OCI-LY7 (cell line): ENCODE measurements at regions not wholly inside any gene's neighbourhood (a gene's known extent, or its start where the extent isn't known, plus 50 kb on each side); places are given as distances from the start of the nearest gene placed in this dataset.

Experiments
- EZH2phosphoT487 ChIP-seq: fragments of 200-600 bp; sonication (generic); IDR thresholded peaks from 2 replicates; pipeline ENCODE4 v1.6.1; 2018; ENCODE audit warnings: low read depth, borderline replicate concordance, mild to moderate bottlenecking, mixed run types, antibody characterized with exemption, low read length, moderate library complexity, mixed read lengths
- TF ChIP-seq, protein P1 (sequence below): fragments of 200-600 bp; sonication (generic); conservative IDR thresholded peaks from 2 replicates; pipeline ENCODE4 v1.5.1; 2014; ENCODE audit warnings: mild to moderate bottlenecking, antibody characterized with exemption, low read length, moderate library complexity, mixed read lengths

DNA sequence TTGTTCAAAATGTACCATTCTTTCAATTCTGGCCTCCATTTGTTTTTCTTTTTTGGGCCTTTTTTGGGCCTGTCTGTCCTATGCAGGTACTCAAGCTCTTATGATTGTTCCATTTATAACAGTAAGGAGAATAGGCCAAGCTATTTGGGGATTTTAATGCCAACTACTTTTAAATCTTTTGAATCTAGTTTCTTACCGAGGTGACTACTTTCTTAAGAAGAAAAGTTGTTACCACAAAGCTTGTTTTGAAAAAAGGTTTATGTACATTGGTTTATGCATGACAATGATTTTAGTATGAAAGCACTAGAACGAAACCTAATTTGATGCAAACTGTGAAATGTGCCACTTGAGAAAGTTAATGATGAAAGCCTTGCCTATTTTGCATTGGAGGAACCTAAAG, 98.3 kb upstream of the MTHFD1L start:
- TF ChIP-seq, protein P1, sequence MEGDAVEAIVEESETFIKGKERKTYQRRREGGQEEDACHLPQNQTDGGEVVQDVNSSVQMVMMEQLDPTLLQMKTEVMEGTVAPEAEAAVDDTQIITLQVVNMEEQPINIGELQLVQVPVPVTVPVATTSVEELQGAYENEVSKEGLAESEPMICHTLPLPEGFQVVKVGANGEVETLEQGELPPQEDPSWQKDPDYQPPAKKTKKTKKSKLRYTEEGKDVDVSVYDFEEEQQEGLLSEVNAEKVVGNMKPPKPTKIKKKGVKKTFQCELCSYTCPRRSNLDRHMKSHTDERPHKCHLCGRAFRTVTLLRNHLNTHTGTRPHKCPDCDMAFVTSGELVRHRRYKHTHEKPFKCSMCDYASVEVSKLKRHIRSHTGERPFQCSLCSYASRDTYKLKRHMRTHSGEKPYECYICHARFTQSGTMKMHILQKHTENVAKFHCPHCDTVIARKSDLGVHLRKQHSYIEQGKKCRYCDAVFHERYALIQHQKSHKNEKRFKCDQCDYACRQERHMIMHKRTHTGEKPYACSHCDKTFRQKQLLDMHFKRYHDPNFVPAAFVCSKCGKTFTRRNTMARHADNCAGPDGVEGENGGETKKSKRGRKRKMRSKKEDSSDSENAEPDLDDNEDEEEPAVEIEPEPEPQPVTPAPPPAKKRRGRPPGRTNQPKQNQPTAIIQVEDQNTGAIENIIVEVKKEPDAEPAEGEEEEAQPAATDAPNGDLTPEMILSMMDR: no peak
- TF ChIP-seq EZH2phosphoT487: no peak
